GM18508 (cell line): ENCODE measurements at regions not wholly inside any gene's neighbourhood (a gene's known extent, or its start where the extent isn't known, plus 50 kb on each side); places are given as distances from the start of the nearest gene placed in this dataset.

Experiments
- ATAC-seq: cut with Tn5 transposase; IDR thresholded peaks from one replicate; pipeline ENCODE4 v1.9.1; 2021; ENCODE audit warnings: moderate number of reproducible peaks; ENCODE audit not compliant: insufficient read depth, unreplicated experiment

DNA sequence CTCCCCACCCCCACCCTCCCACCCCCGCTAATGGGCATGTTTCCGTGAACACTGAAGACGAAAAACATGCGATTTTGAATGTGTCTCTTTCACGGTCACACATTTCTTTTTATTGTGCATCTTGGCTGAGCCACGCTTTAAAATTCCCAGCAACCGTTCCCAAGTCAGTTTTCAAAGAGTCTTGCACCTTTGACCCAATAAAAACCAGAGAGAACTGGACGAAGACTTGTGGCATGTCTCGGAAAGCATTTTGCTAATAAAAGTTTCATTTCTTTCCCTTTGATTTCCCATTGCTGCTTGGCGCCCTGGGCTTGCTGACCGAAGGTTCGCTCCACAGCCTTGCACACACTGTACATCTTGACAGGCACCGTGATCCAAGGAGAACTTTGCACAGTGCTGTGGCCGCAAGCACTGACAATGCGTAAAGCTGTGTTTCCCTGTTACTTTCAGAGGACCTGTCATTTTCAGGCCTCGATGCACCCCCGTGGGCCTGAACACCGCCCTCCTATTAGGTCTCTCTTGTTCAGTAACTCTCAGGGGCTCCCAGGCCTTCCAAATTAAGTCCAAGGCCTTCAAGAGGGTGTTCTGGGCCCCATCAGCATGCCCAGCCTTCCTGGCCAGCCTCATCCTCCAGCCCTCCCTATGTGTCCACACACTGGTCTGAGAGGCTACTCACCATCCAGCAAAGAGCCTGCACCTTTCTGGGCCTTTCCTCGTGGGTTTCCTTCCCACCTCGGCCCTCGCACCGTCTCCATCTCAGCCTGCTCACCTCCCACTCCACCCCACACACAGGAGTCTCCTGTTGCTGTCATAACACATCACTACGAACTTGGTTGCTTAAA lies 63.4 kb upstream of the DIO3 start:
- no peak for ATAC-seq

DNA sequence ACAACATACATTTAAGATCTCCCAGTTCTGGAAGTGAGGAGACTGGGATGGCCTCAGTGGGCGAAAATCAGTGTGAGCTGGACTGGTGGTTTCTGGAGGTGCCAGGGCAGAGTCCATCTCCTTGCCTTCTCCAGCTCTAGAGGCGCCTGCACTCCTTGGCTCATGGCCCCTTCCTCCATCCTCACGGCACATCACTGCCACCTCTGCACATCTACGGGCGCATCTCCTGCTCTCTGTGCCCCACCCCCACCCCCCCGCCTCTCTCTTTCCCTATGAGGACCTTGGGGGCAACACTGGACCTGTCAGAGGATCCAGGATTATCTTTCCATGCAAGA lies 62.8 kb upstream of the DIO3 start:
- no peak for ATAC-seq

DNA sequence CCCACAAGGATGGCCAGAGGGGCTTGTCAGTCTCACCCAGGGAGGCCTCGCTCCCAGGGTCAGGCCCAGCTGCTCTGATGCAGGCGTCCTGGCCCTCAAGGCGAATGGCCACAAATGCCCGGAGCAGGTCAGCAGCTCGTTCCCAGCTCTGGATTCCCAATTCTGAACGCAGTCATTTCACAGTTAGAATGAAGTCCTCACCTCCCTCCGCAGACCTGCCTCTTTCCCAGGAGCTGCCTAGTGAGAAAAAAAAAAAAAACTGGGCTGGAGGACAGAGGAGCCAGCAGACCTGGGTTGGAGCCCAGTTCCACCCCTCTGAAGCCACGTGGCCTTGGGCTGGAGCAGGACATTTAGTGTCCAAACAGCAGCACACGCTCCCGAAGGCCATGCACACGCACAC lies 62.2 kb upstream of the DIO3 start:
- ATAC-seq = no peak

DNA sequence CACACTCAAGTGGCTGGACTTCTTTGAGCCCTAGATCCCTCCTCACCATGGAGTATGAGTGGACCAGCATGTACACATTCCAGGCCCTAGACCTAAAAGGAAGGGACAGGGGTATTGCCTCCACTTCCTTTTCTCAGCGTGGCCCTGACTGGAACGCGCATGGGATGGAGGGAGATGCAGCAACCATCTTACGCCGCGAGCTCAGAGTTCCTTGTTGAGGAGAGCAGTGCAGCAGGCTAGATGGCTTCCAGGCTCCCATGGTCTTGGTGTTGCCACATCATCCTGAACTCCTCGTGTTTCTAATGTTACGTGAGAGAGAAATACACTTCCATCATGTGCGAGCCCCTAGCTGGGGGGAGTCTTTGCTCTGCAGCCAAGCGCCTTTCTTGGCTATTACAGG lies 61.8 kb upstream of the DIO3 start:
- ATAC-seq = no peak

DNA sequence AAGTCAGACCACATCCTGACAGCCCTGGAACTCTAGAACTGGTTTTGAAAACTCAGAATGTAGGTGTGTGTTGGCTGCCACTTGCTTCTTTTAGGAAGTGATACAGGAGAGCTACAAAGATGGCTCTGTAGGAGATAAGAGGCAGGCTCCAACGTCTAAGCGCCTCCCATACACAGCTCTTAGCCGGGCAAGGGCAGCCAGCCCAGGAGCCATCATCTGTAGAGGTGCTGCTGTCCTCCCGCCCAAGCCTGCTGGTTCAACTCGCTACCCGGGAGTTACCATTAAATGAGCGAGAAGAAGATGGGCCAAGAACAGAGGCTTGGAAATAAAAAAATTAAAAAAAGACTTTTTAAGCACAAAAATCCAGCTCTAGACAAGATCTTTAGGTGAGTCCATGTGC lies 61.2 kb upstream of the DIO3 start:
- no peak for ATAC-seq

DNA sequence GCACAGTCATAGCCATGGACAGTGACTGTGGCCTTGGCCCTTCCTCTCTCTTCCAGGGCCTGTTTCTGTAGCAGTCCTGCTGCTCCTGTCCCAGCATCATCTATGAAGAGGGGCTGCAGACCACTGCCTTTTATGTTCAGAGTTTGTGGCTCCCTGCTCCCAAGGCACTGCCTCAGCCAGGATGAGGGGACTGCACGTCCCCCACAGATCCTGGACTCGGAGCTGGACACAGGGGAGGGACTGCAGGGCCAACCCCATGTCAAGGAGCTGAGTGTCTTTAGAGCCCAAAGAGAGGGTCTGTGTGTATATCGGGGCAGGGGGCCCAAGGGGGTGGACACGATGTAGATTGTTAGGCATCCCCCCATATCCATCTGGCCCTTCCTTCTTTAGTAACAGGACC lies 60.6 kb upstream of the DIO3 start:
- ATAC-seq = no peak

DNA sequence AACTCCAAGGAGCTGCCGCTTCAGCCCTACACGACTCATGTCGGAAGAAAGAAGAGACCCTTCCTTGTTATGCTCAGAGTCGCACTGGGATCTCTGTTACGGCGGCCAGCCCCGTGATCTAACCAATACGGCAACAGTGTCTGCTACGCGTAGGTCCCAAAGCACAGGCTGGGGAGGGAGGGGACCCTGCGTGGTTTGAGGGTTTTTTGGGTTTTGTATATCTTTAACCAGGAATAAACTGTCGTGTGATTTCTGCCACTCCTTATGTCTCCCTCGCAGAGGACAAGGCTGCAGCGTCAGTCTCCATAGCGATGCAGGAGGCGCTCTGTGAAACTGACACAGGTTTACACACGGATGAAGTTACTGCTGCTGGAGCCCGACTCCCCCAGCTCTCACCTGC lies 60.0 kb upstream of the DIO3 start:
- no peak for ATAC-seq

DNA sequence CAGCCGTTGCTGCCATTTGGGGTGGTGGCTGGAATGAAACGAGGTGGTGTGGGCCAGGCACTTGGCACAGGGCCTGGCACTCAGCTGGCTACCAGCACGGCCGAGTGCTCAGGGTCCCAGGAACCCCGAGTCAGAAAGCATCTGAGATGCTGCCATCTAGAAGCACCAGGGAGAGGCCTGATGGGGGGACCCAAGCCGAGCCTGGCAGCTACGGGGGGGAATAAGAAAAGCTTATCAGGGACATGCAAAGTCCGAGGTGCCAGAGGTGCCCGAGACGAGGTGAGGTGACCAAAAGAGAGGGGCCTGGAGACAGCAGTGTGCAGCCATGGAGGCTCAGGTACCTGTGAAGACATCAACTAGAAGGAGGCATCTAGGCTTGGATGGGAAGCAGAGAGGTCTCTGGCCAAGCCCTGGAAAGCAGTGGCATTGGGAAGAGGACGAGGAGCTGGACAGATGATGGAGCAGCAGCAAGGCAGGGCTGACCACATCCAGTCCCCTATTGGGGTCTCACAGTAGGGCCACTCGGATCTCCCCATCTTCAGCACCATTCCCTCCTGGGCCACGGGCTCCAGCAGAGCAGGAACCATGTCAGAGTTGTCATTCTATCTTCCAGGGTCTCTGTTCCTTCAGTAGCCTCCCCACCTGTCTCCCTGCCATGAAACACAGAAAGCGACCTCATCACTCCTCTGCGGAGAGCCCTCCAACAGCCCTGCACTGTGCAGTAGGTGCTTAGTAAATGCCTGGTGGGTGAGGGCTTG lies 59.3 kb upstream of the DIO3 start:
- no peak for ATAC-seq

DNA sequence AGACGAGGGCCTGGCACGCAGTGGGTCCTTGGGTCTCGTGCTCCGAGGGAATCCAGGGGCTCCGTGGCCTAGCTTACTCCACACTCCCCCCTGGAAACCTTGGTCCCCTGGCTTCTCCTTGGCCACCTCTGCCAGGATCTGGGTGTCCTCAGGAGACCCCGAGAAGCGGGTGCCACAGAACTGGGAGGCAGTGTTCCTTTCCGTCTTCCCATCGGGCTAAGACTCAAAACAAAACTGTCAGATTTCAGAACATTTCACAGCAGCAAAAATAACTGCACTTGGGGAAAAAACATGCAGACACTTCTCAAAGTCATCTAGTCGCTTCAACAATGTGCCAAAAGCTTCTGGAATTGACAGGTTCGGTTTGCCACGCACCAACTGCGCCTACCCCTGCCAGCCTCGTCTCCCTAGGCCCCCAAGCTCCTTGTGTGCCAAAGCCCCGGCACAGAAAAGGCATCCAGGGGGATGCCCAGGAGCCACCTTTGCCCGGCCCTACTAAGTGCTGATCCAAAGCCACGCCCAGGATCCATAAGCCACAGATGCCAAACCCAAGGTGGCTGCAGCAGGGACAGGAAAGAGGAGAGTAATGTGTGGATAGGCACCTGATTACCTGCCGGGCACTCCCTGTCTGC lies 58.4 kb upstream of the DIO3 start:
- ATAC-seq = no peak

DNA sequence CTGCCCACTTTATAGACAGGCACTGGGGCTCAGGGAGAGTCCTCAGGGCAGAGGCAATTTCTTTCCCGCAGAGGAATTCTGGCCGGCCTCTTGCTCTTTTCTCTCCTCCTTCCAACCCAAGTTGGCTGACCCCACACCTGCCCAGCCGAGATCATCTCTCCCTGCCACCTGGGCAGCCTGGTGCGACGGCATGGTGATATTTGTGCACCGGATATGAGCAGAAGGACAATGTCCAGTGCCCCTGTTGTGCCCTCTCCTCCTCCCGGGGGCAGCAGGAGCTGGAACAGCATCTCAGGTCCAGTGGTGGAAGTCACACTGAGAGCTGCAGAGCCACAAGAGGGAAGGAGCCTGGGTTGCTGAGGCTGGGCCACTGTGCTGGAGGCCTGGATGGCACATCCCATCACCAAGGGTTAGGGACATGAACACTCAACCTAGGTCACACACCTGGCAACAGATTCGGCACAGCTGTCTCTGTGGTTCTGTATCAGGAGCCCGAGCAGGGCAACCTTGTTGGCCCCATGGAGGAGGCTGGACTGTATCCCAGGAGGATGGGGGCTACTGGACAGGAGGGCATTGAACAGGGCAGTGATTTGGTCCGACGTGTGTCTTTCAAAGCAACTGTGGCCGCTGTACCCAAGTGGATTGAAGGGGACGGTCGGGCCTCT lies 57.7 kb upstream of the DIO3 start:
- ATAC-seq = no peak

DNA sequence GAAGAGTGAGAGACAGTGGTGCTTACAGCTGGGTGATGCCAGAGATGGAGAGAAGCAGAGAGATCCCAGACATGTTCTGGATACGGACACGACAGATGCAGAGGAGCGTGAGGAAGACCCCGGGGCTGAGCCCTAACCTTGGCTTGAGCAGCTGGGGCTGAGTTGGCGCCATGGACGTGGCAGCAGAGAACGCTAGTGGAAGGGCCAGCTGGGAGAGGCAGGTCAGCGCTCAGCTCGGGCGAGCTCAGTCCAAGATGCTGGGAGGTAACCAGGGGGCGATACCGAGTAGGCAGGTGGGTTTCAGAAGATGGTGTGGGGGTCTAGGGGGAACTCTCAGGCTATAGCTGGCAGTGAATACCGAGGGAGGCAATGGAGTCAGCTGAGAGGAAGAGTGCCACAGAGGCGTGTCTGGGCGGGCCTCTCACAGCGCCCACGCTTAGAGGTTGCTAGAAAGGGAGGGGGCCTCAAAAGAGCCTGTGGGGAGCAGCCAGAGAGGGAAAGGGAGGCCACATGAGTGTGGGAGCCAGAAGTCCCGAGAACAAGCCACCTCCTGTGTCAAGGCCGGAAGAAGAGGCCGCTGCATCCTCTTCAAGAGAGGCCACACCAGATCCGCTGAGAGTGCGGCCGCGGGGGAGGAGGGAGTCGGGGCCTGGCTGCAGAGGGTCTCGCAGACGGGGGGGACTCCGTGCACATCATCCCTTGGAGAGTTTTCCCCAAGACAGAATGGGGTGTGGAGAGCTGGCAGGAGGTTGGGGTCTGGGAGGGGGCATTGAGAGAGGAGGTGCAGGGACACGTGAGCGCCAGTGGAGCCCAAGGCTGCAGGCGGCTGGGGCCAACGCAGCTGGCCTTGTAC lies 57.0 kb upstream of the DIO3 start:
- no peak for ATAC-seq

DNA sequence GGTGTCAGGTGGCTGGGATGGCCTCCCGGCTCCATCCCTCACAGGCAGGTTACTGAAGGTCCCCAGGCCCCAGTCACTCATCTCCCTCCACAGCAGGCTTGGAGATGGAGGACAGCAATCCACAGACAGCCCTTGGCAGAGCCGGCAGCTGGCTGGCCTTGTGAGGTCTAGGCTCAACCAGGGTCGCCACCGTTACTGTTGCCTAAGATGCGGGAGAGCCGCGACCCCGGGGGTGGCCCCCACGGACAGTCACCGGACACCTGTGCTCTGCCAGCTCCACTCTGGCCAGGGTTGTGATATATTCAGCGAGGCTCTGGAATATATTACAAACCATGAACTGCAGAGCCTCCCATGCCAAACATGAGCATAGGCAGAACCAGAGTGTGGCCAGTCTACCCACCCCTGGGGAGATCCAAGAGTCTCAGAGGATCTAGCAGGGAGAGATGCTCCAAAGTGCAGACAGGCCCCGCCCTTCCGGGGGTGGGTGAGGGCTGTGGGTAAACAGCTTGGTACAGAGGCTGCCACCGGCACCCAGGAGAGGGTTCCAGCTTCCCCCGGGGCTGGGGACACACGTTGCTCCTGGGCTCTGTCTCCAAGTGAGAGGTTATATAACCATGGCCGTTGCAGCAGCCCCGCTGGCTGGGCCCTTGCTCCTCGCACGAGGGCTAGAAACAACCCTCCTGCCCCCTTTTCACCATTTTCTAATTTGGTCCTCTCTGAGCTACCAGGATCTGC lies 55.9 kb upstream of the DIO3 start:
- ATAC-seq = no peak

DNA sequence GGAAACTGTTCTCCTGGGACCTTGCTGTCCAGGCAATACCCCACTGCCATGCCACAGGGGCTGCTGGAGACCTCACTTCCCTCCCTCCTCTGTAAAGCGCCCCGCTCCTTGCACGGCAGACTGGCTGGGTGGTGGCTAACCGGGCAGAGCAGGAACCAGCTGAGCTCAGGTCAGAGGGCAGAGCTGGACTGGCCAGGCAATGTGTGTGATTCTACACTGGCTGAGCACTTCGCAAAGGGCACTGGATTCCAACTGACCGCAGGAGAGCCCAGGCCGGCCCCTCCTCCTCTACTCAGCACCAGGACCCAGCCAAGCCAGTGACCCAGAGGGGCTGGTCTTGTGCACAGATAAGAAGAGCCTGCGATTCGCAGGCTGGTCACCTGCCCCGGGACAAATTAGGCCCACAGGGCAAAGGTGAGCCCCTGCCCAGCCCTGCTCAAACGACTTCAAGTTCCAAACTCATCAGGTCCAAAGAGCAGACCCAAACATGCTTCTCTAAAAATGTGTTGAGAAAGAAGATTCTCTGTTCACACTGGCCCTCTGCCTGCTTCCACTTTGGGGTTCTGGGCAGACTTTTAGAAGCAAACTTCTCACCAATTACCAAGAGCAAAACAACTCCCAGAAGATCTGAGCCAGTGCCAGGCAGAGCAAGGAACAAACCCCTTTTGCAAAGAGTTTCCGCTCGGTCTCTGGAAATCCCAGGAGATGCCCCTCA lies 54.9 kb upstream of the DIO3 start:
- ATAC-seq = no peak

DNA sequence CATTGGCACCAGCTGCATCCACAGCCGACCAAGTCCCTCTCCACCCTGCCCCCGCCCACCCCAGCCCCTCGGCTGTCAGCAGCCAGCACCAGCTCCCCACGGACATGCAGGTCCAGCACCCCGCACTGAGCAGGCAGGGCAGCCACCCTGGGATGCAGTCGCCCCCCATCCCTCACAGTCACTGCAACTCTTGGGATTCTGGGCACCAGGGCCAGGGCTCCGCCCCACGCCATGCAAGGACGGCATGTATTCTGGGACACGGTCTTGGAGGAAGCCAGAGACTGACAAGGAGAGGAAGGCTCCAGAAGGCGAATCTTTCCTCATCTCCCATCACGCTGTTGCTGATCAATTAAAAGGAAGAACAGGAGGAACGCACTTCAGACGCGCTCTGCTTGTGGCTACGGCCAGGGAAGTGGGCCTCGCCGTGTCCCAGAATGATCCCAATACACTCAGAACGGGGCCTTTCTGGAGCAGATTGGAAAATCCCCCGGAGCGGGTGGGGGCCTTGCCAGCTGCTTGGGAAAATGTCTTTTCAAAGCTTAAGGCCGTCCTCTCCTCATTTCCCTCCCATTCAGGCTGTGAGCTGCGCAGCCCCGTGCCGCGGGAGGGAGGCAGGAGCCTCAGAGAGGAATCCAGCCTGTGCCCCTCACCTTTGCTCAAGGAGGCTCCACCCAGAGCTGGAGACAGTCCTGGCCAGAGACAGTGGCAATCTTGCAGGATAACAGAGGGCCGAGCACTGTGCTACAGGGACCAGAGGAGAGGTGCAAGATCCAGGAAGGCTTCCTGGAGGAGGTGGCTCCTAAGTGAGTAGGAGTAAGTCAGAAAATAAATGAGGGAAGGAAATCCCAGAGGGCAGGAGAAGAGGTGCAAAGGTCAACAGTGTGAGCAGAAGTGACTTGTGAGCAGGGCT lies 54.1 kb upstream of the DIO3 start:
- ATAC-seq = no peak

DNA sequence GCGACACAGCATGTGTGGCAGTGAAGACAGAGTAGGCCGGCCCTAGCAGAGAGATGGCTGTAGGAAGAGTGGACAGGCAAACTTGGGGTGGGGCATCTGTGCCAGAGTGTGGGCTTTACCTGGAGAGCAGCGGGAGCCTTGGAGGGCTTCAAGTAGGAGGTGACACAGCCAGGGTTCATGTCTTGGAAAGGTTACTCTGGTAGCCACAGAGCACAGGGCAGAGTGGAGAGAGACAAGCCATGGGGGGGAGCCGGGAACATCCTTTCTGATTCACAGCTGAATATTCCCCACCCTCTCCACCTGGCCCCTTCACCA lies 53.5 kb upstream of the DIO3 start:
- ATAC-seq = no peak

DNA sequence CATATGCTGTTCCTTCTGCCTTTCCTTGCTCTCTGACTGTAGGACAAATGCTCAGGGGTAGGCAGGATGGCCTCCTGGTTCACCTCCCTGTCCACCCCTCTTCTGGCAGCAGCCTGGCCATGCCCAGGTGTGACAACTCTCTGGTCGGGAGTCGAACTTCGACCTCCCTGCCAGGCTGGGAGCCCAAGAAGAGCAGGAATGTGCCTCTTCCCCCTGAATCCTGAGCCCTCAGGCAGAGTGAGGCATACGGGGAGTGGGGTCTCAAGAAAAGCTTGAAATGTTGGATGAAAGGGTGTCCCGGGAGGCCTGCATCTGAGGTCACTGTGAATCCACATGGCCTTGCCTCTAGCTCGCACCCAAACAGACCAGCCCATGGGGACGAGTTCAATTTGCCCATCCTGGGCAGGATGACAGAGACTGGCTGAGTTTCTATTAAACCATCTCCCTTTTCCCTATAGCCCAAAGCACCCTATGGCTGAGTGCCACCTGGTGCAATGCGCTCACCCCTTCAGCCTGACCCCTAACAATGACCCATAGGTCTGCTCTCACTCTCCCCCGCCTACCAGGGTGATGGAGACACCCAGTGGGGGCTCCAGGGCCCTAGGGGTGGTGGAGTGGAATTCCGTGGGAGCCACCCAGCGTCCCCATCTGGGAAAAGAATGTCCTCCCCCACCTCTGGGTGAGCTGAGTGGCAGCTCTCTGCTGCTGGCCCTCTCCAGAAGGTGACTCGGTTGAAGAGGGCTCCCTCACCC lies 52.9 kb upstream of the DIO3 start:
- ATAC-seq = no peak
